GM23248 (cell line): ENCODE measurements at regions not wholly inside any gene's neighbourhood (a gene's known extent, or its start where the extent isn't known, plus 50 kb on each side); places are given as distances from the start of the nearest gene placed in this dataset.

Experiments used
- EZH2 ChIP-seq: fragments of 200-600 bp; sonication (generic); IDR thresholded peaks from 2 replicates; pipeline ENCODE4 v1.6.1; 2018; ENCODE audit warnings: antibody characterized with exemption, mild to moderate bottlenecking; ENCODE audit not compliant: insufficient read depth, poor library complexity, severe bottlenecking
- EZH2phosphoT487 ChIP-seq: fragments of 200-600 bp; sonication (generic); IDR thresholded peaks from 2 replicates; pipeline ENCODE4 v1.6.1; 2018; ENCODE audit warnings: antibody characterized with exemption, moderate library complexity, mild to moderate bottlenecking, low read depth; ENCODE audit not compliant: insufficient read depth

- TF ChIP-seq EZH2phosphoT487: no peak
- no peak for TF ChIP-seq EZH2
Measured at GRCh38 chr17:77009877-77010276, 130.9 kb upstream of the SEC14L1 start.
